ENCODE measurements at regions not wholly inside any gene's neighbourhood (a gene's known extent, or its start where the extent isn't known, plus 50 kb on each side); places are given as distances from the start of the nearest gene placed in this dataset.

DNA sequence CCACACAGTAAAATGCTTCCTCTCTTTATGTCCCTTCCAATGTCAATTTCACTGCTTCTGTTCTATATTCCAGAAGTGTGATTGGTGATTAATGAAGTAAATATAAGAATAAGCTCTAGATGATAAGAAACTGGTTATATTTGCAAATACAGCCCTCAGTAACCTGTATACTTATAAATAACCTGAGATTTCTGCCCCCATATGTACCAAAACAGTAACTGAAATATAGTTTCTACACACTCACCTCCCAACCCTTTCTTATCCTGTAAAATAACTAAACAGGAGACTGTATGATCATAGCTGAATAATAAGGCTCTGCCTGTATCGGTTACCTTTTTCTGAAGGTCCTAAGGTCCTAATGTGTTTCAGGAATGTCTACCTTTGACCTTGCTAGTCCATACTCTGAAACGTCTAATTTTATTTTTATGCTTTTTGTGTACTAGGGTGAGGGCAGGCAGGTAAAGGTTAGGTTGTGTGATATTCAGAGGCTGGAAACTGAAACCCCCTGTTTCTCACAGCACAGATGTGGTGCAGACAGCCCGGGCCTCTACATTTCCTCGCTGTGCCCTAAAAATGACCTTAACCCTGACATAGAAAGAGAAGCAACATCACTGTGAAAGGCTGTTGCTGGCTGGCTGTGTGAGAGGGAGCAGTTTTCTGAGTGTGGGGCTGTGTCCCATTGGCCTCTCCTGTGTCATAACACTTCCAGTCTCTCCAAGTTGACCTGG is 378.8 kb downstream of the CENPW start:
- no peak overlapping the region for H3K27ac ChIP-seq
- no peaks in the 10 kb centered on the region for H3K27me3 ChIP-seq
- TF ChIP-seq, protein P1, sequence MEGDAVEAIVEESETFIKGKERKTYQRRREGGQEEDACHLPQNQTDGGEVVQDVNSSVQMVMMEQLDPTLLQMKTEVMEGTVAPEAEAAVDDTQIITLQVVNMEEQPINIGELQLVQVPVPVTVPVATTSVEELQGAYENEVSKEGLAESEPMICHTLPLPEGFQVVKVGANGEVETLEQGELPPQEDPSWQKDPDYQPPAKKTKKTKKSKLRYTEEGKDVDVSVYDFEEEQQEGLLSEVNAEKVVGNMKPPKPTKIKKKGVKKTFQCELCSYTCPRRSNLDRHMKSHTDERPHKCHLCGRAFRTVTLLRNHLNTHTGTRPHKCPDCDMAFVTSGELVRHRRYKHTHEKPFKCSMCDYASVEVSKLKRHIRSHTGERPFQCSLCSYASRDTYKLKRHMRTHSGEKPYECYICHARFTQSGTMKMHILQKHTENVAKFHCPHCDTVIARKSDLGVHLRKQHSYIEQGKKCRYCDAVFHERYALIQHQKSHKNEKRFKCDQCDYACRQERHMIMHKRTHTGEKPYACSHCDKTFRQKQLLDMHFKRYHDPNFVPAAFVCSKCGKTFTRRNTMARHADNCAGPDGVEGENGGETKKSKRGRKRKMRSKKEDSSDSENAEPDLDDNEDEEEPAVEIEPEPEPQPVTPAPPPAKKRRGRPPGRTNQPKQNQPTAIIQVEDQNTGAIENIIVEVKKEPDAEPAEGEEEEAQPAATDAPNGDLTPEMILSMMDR (IDR thresholded peaks at IDR 0.05), result no peak
- no peak overlapping the region for H3K4me3 ChIP-seq
- no peaks in the 10 kb centered on the region for H3K9me3 ChIP-seq
- no peak for ATAC-seq
- H3K36me3 ChIP-seq, result no peaks in the 10 kb centered on the region
- no peaks in the 10 kb centered on the region for H3K4me1 ChIP-seq
- no peak for DNase-seq
- intact Hi-C loops (cut with DNase I), result no loop called here

DNA sequence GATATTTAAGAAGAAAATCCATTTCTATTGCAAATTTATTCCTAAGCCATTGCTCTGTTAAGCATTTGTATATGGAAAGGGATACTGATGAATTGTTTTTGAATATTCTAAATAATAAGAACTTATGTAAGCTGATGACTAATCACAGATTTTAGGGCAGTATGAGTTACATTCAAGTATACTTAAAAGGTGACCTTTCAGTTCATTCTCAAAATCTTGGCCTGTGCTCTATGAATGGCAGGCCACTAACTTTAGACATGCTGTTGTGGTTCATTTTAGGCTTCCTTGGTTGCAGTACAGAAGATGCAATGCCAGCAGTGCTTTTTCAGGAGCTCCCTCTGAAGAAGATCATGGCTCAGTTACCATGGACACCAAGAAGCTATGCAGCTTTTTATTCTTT is 380.4 kb downstream of the CENPW start:
- Histone ChIP-seq H3K36me3 (no peaks in the 10 kb centered on the region), H3K27me3 (no peaks in the 10 kb centered on the region), H3K4me3 (no peak overlapping the region), H3K27ac (no peak overlapping the region), H3K9me3 (no peaks in the 10 kb centered on the region), H3K4me1 (no peaks in the 10 kb centered on the region)
- no peak for ATAC-seq
- intact Hi-C loops (cut with DNase I), result no loop called here
- DNase-seq, result no peak
- TF ChIP-seq, protein P1 (IDR thresholded peaks at IDR 0.05), result no peak

DNA sequence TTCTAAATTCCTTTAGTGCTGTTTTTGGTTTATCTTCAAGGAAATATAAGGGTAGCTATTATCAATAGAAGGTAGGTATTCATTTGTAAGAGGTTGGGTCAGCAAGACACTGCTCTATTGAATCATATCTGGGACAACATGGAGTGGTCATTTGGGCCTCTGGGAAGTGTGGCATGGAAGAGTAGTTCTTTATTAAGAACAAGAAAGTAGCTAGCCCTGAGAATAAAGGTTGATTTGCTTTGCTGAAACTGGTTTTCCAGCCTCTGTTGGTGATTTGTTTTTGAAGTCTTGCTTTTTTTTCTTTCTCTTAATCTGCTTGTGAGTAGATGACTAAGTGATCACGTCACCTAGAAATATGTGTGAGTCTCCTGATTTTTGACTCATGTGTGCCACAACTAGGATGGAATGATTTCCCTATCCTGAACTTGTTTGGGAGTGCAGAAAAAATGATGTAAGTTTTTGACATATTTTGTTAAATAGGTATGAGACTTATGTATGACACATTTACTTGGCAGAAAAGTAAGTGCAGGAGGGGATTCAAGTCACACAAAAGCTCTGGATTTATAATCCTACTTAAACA is 381.8 kb downstream of the CENPW start:
- TF ChIP-seq, protein P1 (IDR thresholded peaks at IDR 0.05), result no peak
- ATAC-seq, result no peak
- Histone ChIP-seq H3K9me3 (peaks cover 0 to 6% of the 10 kb centered on the region in 2 donors), H3K36me3 (no peaks in the 10 kb centered on the region), H3K27ac (no peak overlapping the region), H3K4me3 (no peak overlapping the region), H3K4me1 (no peaks in the 10 kb centered on the region), H3K27me3 (no peaks in the 10 kb centered on the region)
- no peak for DNase-seq
- intact Hi-C loops (cut with DNase I), result no loop called here

DNA sequence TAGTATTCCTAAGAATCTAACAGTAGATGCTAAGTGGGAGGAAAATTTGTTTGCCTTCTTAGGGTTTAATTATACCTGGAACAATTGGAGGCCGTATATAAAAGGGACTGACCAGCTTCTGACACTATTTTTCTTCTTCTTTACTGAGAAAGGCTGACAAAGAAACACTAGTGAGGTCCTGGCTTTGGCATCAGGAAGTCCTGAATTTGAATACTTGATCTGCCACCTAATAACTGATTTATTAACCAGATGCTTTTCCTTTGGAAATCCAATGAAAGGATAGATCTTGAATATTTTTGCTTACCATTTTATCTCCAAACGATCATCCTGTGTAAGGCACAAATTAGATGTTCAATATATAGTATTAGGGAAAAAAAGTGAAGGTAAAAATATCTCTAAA is 382.5 kb downstream of the CENPW start:
- TF ChIP-seq, protein P1 (IDR thresholded peaks at IDR 0.05), result no peak
- no peak overlapping the region for H3K4me3 ChIP-seq
- intact Hi-C loops (cut with DNase I), result no loop called here
- no peaks in the 10 kb centered on the region for H3K4me1 ChIP-seq
- ATAC-seq (no peak), DNase-seq (no peak)
- H3K9me3 ChIP-seq, result peaks cover 0 to 13% of the 10 kb centered on the region in 2 donors
- H3K27ac ChIP-seq, result no peak overlapping the region
- H3K36me3 ChIP-seq, result no peaks in the 10 kb centered on the region
- no peaks in the 10 kb centered on the region for H3K27me3 ChIP-seq

DNA sequence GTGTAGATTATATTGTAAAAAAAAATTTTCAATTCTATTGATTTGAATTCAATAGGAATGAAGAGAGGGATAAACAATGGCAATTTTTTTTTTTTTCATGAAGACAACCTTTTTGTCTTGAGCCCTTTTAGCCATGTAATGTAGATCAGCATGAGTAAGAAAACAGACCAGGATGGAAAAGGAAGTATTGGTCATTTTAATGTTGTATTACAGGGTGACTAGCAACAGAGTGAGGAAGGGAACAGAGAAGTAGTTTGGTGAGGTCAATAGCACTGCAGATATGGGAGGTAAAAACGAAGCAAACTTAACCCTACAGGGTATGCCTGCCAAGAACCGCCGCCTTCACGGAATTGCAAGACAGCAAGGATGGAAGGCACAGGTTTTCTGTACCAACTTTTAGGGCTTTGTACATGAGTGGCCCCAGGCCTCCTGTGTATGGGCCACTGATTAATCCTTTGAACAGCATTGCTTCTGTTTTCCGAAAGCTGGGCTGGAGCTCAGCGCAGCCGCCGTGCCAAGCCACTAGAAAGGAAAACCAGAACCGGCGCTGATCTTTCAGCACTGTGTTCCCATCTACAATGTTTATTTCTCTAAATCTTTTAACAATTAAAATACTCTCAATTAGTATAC is 383.7 kb downstream of the CENPW start:
- TF ChIP-seq, protein P1 (IDR thresholded peaks at IDR 0.05), result no peak
- intact Hi-C loops (cut with DNase I), result no loop called here
- DNase-seq (no peak), ATAC-seq (no peak)
- Histone ChIP-seq H3K36me3 (no peaks in the 10 kb centered on the region), H3K4me1 (no peaks in the 10 kb centered on the region), H3K27me3 (no peaks in the 10 kb centered on the region), H3K4me3 (no peak overlapping the region), H3K9me3 (peaks cover 0 to 16% of the 10 kb centered on the region in 2 donors), H3K27ac (no peak overlapping the region)
